ENCODE measurements at regions not wholly inside any gene's neighbourhood (a gene's known extent, or its start where the extent isn't known, plus 50 kb on each side); places are given as distances from the start of the nearest gene placed in this dataset.
A peak's percentile ranks its signal among the peaks of the same experiment; 100 is the strongest.

DNA sequence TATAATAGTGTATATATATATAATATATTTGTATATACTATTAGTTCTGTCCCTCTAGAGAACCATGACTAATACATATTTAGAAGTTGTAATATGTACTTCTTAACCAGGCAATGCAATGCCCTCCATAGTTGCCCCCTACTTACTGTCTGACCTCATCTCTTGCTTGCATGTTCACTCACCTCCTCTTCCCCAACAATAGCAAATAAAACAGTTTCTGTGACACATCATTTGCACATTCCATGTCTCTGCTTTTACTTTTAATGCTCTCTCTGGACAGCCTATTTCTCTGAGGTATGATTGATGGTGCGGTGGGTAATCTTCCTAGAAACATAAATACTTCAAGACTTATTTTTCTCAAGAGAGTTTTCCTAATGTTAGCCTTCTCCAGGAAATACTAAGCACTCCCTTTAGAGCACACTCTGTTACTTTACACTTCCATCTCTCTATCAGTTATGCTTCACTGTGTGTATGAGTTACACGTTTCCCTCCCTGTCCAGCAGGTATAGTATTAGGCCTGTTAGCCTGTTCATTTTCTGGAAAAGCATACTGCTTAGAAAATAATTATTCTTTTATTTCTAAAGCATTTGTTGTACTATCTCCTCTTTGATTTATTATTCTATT, 295.6 kb upstream of the LRATD1 start:
- TF ChIP-seq, protein P1, sequence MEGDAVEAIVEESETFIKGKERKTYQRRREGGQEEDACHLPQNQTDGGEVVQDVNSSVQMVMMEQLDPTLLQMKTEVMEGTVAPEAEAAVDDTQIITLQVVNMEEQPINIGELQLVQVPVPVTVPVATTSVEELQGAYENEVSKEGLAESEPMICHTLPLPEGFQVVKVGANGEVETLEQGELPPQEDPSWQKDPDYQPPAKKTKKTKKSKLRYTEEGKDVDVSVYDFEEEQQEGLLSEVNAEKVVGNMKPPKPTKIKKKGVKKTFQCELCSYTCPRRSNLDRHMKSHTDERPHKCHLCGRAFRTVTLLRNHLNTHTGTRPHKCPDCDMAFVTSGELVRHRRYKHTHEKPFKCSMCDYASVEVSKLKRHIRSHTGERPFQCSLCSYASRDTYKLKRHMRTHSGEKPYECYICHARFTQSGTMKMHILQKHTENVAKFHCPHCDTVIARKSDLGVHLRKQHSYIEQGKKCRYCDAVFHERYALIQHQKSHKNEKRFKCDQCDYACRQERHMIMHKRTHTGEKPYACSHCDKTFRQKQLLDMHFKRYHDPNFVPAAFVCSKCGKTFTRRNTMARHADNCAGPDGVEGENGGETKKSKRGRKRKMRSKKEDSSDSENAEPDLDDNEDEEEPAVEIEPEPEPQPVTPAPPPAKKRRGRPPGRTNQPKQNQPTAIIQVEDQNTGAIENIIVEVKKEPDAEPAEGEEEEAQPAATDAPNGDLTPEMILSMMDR (IDR thresholded peaks at IDR 0.05) = no peak
- no peak for DNase-seq
- Mint-ChIP-seq H3K9me3 (0 out of 2 replicates have a peak, but pooled peaks cover 4% of the 10 kb centered on the region), H3K27ac (no peak overlapping the region), H3K36me3 (ENCODE audit: low read depth) (no peaks in the 10 kb centered on the region), H3K4me1 (ENCODE audit: low read depth) (no peaks in the 10 kb centered on the region), H3K4me3 (no peak overlapping the region), H3K27me3 (ENCODE audit: insufficient read depth) (no peaks in the 10 kb centered on the region)

GRCh38 chr2:14340703-14341102, 291.8 kb upstream of the LRATD1 start:
- H3K36me3 Mint-ChIP-seq (ENCODE audit: low read depth) = no peaks in the 10 kb centered on the region
- H3K4me3 Mint-ChIP-seq = no peak overlapping the region
- no peaks in the 10 kb centered on the region for H3K4me1 Mint-ChIP-seq (ENCODE audit: low read depth)
- DNase-seq = no peak
- H3K9me3 Mint-ChIP-seq = no peaks in the 10 kb centered on the region
- no peaks in the 10 kb centered on the region for H3K27me3 Mint-ChIP-seq (ENCODE audit: insufficient read depth)
- H3K27ac Mint-ChIP-seq = no peak overlapping the region
- TF ChIP-seq, protein P1 (IDR thresholded peaks at IDR 0.05) = no peak

GRCh38 chr2:14342313-14342712, 290.2 kb upstream of the LRATD1 start:
- Mint-ChIP-seq H3K36me3 (ENCODE audit: low read depth) (no peaks in the 10 kb centered on the region), H3K4me3 (no peak overlapping the region), H3K4me1 (ENCODE audit: low read depth) (no peaks in the 10 kb centered on the region), H3K9me3 (no peaks in the 10 kb centered on the region; the same call in 1 of the 2 replicates), H3K27ac (no peak overlapping the region), H3K27me3 (ENCODE audit: insufficient read depth) (no peaks in the 10 kb centered on the region)
- DNase-seq = no peak
- TF ChIP-seq, protein P1 (IDR thresholded peaks at IDR 0.05) = no peak

- TF ChIP-seq, protein P1 (IDR thresholded peaks at IDR 0.05) = no peak
- no peak for DNase-seq
- H3K36me3 Mint-ChIP-seq (ENCODE audit: low read depth) = no peaks in the 10 kb centered on the region
- no peaks in the 10 kb centered on the region; the same call in 1 of the 2 replicates for H3K9me3 Mint-ChIP-seq
- H3K27me3 Mint-ChIP-seq (ENCODE audit: insufficient read depth) = no peaks in the 10 kb centered on the region
- no peak overlapping the region for H3K4me3 Mint-ChIP-seq
- H3K27ac Mint-ChIP-seq = no peak overlapping the region
- peaks cover 5% of the 10 kb centered on the region; the same call in 1 of the 2 replicates for H3K4me1 Mint-ChIP-seq (ENCODE audit: low read depth)
Measured at GRCh38 chr2:14344355-14344754, 288.2 kb upstream of the LRATD1 start.

- peaks cover 5% of the 10 kb centered on the region; the same call in 1 of the 2 replicates for H3K4me1 Mint-ChIP-seq (ENCODE audit: low read depth)
- H3K27me3 Mint-ChIP-seq (ENCODE audit: insufficient read depth) = peaks cover 1% of the 10 kb centered on the region; the same call in 1 of the 2 replicates
- no peaks in the 10 kb centered on the region for H3K36me3 Mint-ChIP-seq (ENCODE audit: low read depth)
- H3K9me3 Mint-ChIP-seq = no peaks in the 10 kb centered on the region; the same call in 1 of the 2 replicates
- peak overlapping the region; percentile 65; the same call in 1 of the 2 replicates for H3K4me3 Mint-ChIP-seq
- no peak for DNase-seq
- no peak overlapping the region for H3K27ac Mint-ChIP-seq
- TF ChIP-seq, protein P1 (IDR thresholded peaks at IDR 0.05) = no peak
Measured at GRCh38 chr2:14348247-14348646, 284.3 kb upstream of the LRATD1 start.
